ENCODE measurements at regions not wholly inside any gene's neighbourhood (a gene's known extent, or its start where the extent isn't known, plus 50 kb on each side); places are given as distances from the start of the nearest gene placed in this dataset.
"Not testable (repeated sequence)": the region's sequence is repeated elsewhere in the genome, so short reads cannot be mapped to it uniquely, and the experiment has no call there.

DNA sequence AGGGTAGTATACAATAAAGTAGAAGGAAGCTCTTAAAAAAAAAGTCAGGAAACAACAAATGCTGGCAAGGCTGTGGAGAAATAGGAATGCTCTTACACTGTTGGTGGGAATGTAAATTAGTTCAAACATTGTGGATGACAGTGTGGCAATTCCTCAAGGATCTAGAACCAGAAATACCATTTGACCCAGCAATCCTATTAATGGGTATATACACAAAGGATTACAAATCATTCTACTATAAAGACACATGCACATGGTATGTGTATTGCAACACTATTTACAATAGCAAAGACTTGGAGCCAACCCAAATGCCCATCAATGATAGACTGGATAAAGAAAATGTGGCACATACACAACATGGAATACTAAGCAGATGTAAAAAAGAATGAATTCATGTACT, 444.9 kb upstream of the EPHA5 start:
- TF ChIP-seq, protein P1, sequence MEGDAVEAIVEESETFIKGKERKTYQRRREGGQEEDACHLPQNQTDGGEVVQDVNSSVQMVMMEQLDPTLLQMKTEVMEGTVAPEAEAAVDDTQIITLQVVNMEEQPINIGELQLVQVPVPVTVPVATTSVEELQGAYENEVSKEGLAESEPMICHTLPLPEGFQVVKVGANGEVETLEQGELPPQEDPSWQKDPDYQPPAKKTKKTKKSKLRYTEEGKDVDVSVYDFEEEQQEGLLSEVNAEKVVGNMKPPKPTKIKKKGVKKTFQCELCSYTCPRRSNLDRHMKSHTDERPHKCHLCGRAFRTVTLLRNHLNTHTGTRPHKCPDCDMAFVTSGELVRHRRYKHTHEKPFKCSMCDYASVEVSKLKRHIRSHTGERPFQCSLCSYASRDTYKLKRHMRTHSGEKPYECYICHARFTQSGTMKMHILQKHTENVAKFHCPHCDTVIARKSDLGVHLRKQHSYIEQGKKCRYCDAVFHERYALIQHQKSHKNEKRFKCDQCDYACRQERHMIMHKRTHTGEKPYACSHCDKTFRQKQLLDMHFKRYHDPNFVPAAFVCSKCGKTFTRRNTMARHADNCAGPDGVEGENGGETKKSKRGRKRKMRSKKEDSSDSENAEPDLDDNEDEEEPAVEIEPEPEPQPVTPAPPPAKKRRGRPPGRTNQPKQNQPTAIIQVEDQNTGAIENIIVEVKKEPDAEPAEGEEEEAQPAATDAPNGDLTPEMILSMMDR (conservative IDR thresholded peaks at IDR 0.05 in 1 of 2, IDR thresholded peaks at IDR 0.05 in 1 of 2; ENCODE audit: low read depth in 1 of 2, low read length in 2 of 2), result not testable (repeated sequence)
- TF ChIP-seq EZH2 (IDR thresholded peaks at IDR 0.05; ENCODE audit: low read length, missing control alignments), result not testable (repeated sequence)
